HepG2 (cell line): ENCODE measurements at regions not wholly inside any gene's neighbourhood (a gene's known extent, or its start where the extent isn't known, plus 50 kb on each side); places are given as distances from the start of the nearest gene placed in this dataset.

ENCODE experiments used
- ATAC-seq: fragments of 200-7000 bp; cut with Tn5 transposase; 3 replicates; pipeline ENCODE4 v1.9.1; 2020; ENCODE audit warnings: mild to moderate bottlenecking, moderate library complexity
- BruUV-seq: library from RNA; stranded (reverse); fragments of 400-500 nt; replicated peaks from 2 replicates; lab custom pipeline; 2021; lab: Mats Ljungman, UMichigan
- CTCF ChIA-PET: fragments of 300-600 bp; formaldehyde crosslinking; extraction: SDS; loops from one replicate; lab custom pipeline; 2021; ENCODE audit warnings: low total read pairs, inconsistent platforms, low intra/inter-chr PET ratio; lab: Yijun Ruan, JAX
- POLR2A ChIA-PET: fragments of 350-600 bp; sonication (Branson Sonifier 250); formaldehyde crosslinking; loops from one replicate; lab custom pipeline; 2020; ENCODE audit warnings: antibody characterized with exemption, inconsistent platforms; lab: Yijun Ruan, JAX
- DNase-seq: peaks from one replicate; pipeline ENCODE4 v3.0.0-alpha.2; 2015; ENCODE audit warnings: low spot score
- FAIRE-seq: peaks from 3 replicates; lab custom pipeline; 2011; peaks lifted over from hg19 to GRCh38; lab: Jason Lieb, UNC
- H2AFZ ChIP-seq: one replicate; pipeline ENCODE4 v1.6.1; 2011; ENCODE audit warnings: low read length, inconsistent platforms
- H3K27ac ChIP-seq: fragments of 300-600 bp; 3 replicates; pipeline ENCODE4 v1.8.0; 2011; ENCODE audit warnings: mixed run types, mild to moderate bottlenecking, mixed read lengths, low read length, inconsistent platforms; ENCODE audit not compliant: insufficient read depth; ENCODE audit errors: extremely low read length
- H3K27me3 ChIP-seq, 2 experiments: fragments of 200-600 bp in 1 of 2; 2 replicates in 1 of 2; 3 replicates in 1 of 2; pipeline versions ENCODE4 v1.6.0 to v1.8.0; 2011; ENCODE audit warnings: low read length in 2 of 2, mild to moderate bottlenecking in 2 of 2, moderate library complexity in 2 of 2, inconsistent platforms in 1 of 2; ENCODE audit not compliant: insufficient read depth in 2 of 2, control insufficient read depth in 1 of 2
- H3K36me3 ChIP-seq, 2 experiments: fragments of 200-600 bp in 1 of 2; replicated peaks in 1 of 2; 2 replicates in 1 of 2; 3 replicates in 1 of 2; pipeline versions ENCODE4 v1.5.1 to v1.8.0; 2011; ENCODE audit warnings: low read length in 2 of 2, inconsistent platforms in 1 of 2; ENCODE audit not compliant: insufficient read depth in 2 of 2, control insufficient read depth in 1 of 2
- H3K4me1 ChIP-seq: 2 replicates; pipeline ENCODE4 v1.5.1; 2012; ENCODE audit warnings: low read length, inconsistent platforms; ENCODE audit not compliant: insufficient read depth
- H3K4me2 ChIP-seq: 2 replicates; pipeline ENCODE4 v1.6.0; 2011; ENCODE audit warnings: low read depth, low read length, inconsistent platforms
- H3K4me3 ChIP-seq, 3 experiments: fragments of 200-600 bp in 1 of 3; sonication (generic), shearing (Covaris generic) in 1 of 3; replicated peaks in 1 of 3; 2 replicates each; pipeline ENCODE4 v1.5.1; 2011 to 2016; ENCODE audit warnings: low read length in 3 of 3, inconsistent platforms in 2 of 3, low read depth in 2 of 3, mild to moderate bottlenecking in 2 of 3, control low read depth in 1 of 3, mixed read lengths in 1 of 3; ENCODE audit not compliant: insufficient read depth in 1 of 3
- H3K79me2 ChIP-seq: one replicate; pipeline ENCODE4 v1.6.1; 2011; ENCODE audit warnings: low read length, inconsistent platforms; ENCODE audit not compliant: insufficient read depth
- H3K9ac ChIP-seq: 2 replicates; pipeline ENCODE4 v1.6.0; 2011; ENCODE audit warnings: mild to moderate bottlenecking, low read depth, low read length, inconsistent platforms; ENCODE audit not compliant: insufficient read depth
- H3K9me3 ChIP-seq: 2 replicates; pipeline ENCODE4 v1.5.1; 2012; ENCODE audit warnings: mild to moderate bottlenecking, low read length
- H4K20me1 ChIP-seq: 2 replicates; pipeline ENCODE4 v1.6.0; 2011; ENCODE audit warnings: inconsistent platforms, mild to moderate bottlenecking, low read length, moderate library complexity; ENCODE audit not compliant: insufficient read depth
- KLF9 ChIP-seq: IDR thresholded peaks from 2 replicates; pipeline ENCODE4 v1.6.1; 2016; ENCODE audit warnings: low read depth
- MTF2 ChIP-seq: sonication (generic); formaldehyde crosslinking; IDR thresholded peaks from 2 replicates; pipeline ENCODE4 v1.5.0; 2020; ENCODE audit warnings: missing genetic modification reagents, borderline replicate concordance
- NFKBIZ ChIP-seq: IDR thresholded peaks from 2 replicates; pipeline ENCODE4 v1.6.1; 2018; ENCODE audit warnings: missing genetic modification reagents, missing compliant biosample characterization
- NR3C1 ChIP-seq: sonication (generic); formaldehyde crosslinking; IDR thresholded peaks from 2 replicates; pipeline ENCODE4 v1.4.0; 2020; ENCODE audit warnings: missing genetic modification reagents
- POLR2G ChIP-seq: fragments of 200-400 bp; formaldehyde crosslinking; IDR thresholded peaks from 2 replicates; pipeline ENCODE4 v1.6.1; 2018; ENCODE audit warnings: mild to moderate bottlenecking, low read depth, low read length, moderate library complexity
- REPIN1 ChIP-seq: sonication (generic); formaldehyde crosslinking; IDR thresholded peaks from 2 replicates; pipeline ENCODE4 v1.8.0; 2022; ENCODE audit warnings: missing genetic modification reagents, low read depth, mild to moderate bottlenecking, borderline replicate concordance
- TCF12 ChIP-seq, 2 experiments: fragments of 450-650 bp in 1 of 2; sonication (generic) in 1 of 2; formaldehyde crosslinking in 1 of 2; IDR thresholded peaks; 2 replicates each; pipeline versions ENCODE4 v1.6.1 to v1.8.0; 2017 to 2022; ENCODE audit warnings: antibody characterized with exemption in 1 of 2, mild to moderate bottlenecking in 1 of 2, missing genetic modification reagents in 1 of 2, moderate library complexity in 1 of 2
- ZMYM2 ChIP-seq: sonication (generic); formaldehyde crosslinking; IDR thresholded peaks from 2 replicates; pipeline ENCODE4 v1.8.0; 2022; ENCODE audit warnings: mild to moderate bottlenecking, missing genetic modification reagents
- ZNF205 ChIP-seq: IDR thresholded peaks from 2 replicates; pipeline ENCODE4 v1.6.1; 2018; ENCODE audit warnings: missing biosample characterization, missing genetic modification reagents
- ZNF367 ChIP-seq: sonication (generic); formaldehyde crosslinking; IDR thresholded peaks from 2 replicates; pipeline ENCODE4 v1.4.0; 2020; ENCODE audit warnings: missing genetic modification reagents, borderline replicate concordance
- WGBS: methylation state at CpG from one replicate; pipeline ENCODE4 v1.1.6; 2017; ENCODE audit warnings: low lambda C conversion rate; 5-methylcytosine and 5-hydroxymethylcytosine counted together
- in situ Hi-C: cut with HindIII; loops from 2 replicates; pipeline ENCODE4 v1.10.0; 2017; ENCODE audit warnings: low pct_unique_long_range_greater_than_20kb; ENCODE audit not compliant: extremely low pct_ligation_motif_present
- intact Hi-C: fragments of 100-400 bp; cut with micrococcal nuclease; formaldehyde crosslinking; loops from one replicate; pipeline ENCODE4 v1.10.0; 2022; ENCODE audit not compliant: unreplicated experiment
- TF ChIP-seq, protein P1 (sequence below): sonication (generic); formaldehyde crosslinking; IDR thresholded peaks from 2 replicates; pipeline ENCODE4 v1.5.1; 2020; ENCODE audit warnings: mild to moderate bottlenecking, missing genetic modification reagents, borderline replicate concordance
- TF ChIP-seq, protein P2 (sequence below): sonication (generic); formaldehyde crosslinking; IDR thresholded peaks from 2 replicates; pipeline ENCODE4 v1.4.0; 2020; ENCODE audit warnings: missing genetic modification reagents
- TF ChIP-seq, protein P3 (sequence below): sonication (generic); formaldehyde crosslinking; IDR thresholded peaks from 2 replicates; pipeline ENCODE4 v1.5.1; 2020; ENCODE audit warnings: missing genetic modification reagents, mild to moderate bottlenecking, borderline replicate concordance
- TF ChIP-seq, protein P4 (sequence below): sonication (generic); formaldehyde crosslinking; IDR thresholded peaks from 2 replicates; pipeline ENCODE4 v1.5.0; 2020; ENCODE audit warnings: missing genetic modification reagents, mild to moderate bottlenecking, borderline replicate concordance
- TF ChIP-seq, protein P5 (sequence below): sonication (generic); formaldehyde crosslinking; conservative IDR thresholded peaks from 2 replicates; pipeline ENCODE4 v1.4.0; 2020; ENCODE audit warnings: missing genetic modification reagents
- TF ChIP-seq, protein P6 (sequence below): sonication (generic); formaldehyde crosslinking; IDR thresholded peaks from 2 replicates; pipeline ENCODE4 v1.4.0; 2020; ENCODE audit warnings: missing genetic modification reagents

DNA sequence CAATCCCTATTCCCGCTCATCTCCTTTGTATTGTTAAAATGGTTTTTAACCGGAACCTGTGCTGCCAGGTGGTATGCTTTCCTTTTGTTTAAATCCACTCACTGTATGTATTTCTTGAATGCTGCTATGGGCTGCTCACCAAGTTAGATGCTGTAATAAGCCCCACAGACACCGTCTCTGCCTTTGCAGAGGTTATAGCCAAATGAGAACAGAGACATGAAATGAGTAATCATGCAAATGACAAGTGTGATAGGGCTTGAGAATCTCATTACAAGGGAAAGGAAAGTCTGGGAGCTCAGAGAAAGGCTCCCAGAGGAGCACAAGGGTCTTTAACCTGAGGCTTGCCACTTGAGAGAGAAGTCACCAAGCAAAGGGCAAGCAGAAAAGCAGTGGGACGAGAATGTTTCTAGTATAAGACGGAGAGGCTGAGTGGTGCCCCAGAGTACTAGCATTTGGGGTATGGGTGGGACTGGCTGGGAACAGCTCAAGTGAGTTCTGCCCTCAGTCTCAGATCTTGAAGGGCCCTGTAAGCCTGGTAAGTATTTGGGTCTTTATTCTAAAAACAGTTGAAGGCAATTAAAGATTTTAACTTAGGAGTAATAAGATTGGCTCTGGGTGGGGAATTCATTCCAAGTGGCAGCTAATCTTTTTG is 110.8 kb upstream of the H2AZ1 start:
- Histone ChIP-seq H3K9ac (no peak overlapping the region), H3K9me3 (no peaks in the 10 kb centered on the region), H3K4me3 (no peak overlapping the region), H3K27me3 (no peaks in the 10 kb centered on the region), H2AFZ (no peak overlapping the region), H3K36me3 (no peaks in the 10 kb centered on the region), H3K4me1 (no peaks in the 10 kb centered on the region), H3K4me2 (no peak overlapping the region), H3K79me2 (no peaks in the 10 kb centered on the region), H3K27ac (no peak overlapping the region), H4K20me1 (no peaks in the 10 kb centered on the region)
- WGBS: 2% methylated on average over 5 of the region's 5 CpGs
- intact Hi-C loops (no loop called here), in situ Hi-C loops (no loop called here)
- no peak for DNase-seq
- TF ChIP-seq KLF9 (CRISPR knock-in tag) (no peak), ZNF367 (CRISPR knock-in tag) (no peak), ZNF205 (CRISPR knock-in tag) (no peak), MTF2 (CRISPR knock-in tag) (no peak), TCF12 (IDR thresholded peaks at IDR 0.05) (no peak), TCF12 (CRISPR knock-in tag; IDR thresholded peaks at IDR 0.05) (no peak), NR3C1 (CRISPR knock-in tag) (no peak), POLR2G (no peak), NFKBIZ (no peak), ZMYM2 (CRISPR knock-in tag) (no peak), REPIN1 (CRISPR knock-in tag) (no peak)
- TF ChIP-seq, protein P1, sequence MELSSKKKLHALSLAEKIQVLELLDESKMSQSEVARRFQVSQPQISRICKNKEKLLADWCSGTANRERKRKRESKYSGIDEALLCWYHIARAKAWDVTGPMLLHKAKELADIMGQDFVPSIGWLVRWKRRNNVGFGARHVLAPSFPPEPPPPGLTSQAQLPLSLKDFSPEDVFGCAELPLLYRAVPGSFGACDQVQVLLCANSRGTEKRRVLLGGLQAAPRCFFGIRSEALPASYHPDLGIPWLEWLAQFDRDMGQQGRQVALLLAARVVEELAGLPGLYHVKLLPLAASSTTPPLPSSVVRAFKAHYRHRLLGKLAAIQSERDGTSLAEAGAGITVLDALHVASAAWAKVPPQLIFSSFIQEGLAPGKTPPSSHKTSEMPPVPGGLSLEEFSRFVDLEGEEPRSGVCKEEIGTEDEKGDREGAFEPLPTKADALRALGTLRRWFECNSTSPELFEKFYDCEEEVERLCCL (CRISPR knock-in tag): no peak
- TF ChIP-seq, protein P2, sequence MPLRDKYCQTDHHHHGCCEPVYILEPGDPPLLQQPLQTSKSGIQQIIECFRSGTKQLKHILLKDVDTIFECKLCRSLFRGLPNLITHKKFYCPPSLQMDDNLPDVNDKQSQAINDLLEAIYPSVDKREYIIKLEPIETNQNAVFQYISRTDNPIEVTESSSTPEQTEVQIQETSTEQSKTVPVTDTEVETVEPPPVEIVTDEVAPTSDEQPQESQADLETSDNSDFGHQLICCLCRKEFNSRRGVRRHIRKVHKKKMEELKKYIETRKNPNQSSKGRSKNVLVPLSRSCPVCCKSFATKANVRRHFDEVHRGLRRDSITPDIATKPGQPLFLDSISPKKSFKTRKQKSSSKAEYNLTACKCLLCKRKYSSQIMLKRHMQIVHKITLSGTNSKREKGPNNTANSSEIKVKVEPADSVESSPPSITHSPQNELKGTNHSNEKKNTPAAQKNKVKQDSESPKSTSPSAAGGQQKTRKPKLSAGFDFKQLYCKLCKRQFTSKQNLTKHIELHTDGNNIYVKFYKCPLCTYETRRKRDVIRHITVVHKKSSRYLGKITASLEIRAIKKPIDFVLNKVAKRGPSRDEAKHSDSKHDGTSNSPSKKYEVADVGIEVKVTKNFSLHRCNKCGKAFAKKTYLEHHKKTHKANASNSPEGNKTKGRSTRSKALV (CRISPR knock-in tag): no peak
- TF ChIP-seq, protein P3, sequence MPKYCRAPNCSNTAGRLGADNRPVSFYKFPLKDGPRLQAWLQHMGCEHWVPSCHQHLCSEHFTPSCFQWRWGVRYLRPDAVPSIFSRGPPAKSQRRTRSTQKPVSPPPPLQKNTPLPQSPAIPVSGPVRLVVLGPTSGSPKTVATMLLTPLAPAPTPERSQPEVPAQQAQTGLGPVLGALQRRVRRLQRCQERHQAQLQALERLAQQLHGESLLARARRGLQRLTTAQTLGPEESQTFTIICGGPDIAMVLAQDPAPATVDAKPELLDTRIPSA (CRISPR knock-in tag): no peak
- TF ChIP-seq, protein P4, sequence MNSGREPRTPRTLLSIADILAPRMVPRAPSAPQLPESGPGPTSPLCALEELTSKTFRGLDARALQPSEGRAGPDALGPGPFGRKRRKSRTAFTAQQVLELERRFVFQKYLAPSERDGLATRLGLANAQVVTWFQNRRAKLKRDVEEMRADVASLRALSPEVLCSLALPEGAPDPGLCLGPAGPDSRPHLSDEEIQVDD (CRISPR knock-in tag): no peak
- TF ChIP-seq, protein P5, sequence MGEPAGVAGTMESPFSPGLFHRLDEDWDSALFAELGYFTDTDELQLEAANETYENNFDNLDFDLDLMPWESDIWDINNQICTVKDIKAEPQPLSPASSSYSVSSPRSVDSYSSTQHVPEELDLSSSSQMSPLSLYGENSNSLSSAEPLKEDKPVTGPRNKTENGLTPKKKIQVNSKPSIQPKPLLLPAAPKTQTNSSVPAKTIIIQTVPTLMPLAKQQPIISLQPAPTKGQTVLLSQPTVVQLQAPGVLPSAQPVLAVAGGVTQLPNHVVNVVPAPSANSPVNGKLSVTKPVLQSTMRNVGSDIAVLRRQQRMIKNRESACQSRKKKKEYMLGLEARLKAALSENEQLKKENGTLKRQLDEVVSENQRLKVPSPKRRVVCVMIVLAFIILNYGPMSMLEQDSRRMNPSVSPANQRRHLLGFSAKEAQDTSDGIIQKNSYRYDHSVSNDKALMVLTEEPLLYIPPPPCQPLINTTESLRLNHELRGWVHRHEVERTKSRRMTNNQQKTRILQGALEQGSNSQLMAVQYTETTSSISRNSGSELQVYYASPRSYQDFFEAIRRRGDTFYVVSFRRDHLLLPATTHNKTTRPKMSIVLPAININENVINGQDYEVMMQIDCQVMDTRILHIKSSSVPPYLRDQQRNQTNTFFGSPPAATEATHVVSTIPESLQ: no peak
- TF ChIP-seq, protein P6, sequence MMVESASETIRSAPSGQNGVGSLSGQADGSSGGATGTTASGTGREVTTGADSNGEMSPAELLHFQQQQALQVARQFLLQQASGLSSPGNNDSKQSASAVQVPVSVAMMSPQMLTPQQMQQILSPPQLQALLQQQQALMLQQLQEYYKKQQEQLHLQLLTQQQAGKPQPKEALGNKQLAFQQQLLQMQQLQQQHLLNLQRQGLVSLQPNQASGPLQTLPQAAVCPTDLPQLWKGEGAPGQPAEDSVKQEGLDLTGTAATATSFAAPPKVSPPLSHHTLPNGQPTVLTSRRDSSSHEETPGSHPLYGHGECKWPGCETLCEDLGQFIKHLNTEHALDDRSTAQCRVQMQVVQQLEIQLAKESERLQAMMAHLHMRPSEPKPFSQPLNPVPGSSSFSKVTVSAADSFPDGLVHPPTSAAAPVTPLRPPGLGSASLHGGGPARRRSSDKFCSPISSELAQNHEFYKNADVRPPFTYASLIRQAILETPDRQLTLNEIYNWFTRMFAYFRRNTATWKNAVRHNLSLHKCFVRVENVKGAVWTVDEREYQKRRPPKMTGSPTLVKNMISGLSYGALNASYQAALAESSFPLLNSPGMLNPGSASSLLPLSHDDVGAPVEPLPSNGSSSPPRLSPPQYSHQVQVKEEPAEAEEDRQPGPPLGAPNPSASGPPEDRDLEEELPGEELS (CRISPR knock-in tag): no peak
- FAIRE-seq: no peak
- ChIA-PET POLR2A (no interaction called here), CTCF (no interaction called here)
- BruUV-seq: no TSS peak
- no peak for ATAC-seq
